Lung (tissue), 11 donors: ENCODE measurements at regions not wholly inside any gene's neighbourhood (a gene's known extent, or its start where the extent isn't known, plus 50 kb on each side); places are given as distances from the start of the nearest gene placed in this dataset.

Experiments
- ATAC-seq: fragments of 200-7000 bp; cut with Tn5 transposase; one replicate; pipeline ENCODE4 v1.9.1; 2020; ENCODE audit warnings: moderate number of reproducible peaks; ENCODE audit not compliant: insufficient read depth, low FRiP score
- DNase-seq, 3 donors: peaks; one replicate each; pipeline ENCODE4 v3.0.0-alpha.2; 2013 to 2017
- H3K27ac ChIP-seq, 2 donors: one replicate each; pipeline ENCODE4 v1.5.1; 2013; ENCODE audit warnings: mild to moderate bottlenecking in 2 of 2, moderate library complexity in 2 of 2, control low read depth in 1 of 2, inconsistent platforms in 1 of 2, low read depth in 1 of 2, low read length in 1 of 2
- H3K27me3 ChIP-seq, 3 donors: one replicate each; pipeline ENCODE4 v1.5.1; 2013; ENCODE audit warnings: low read length in 2 of 3; ENCODE audit not compliant: control insufficient read depth in 3 of 3, insufficient read depth in 3 of 3
- H3K36me3 ChIP-seq, 4 donors: one replicate each; pipeline ENCODE4 v1.5.1; 2013; ENCODE audit warnings: low read length in 4 of 4, mild to moderate bottlenecking in 1 of 4, moderate library complexity in 1 of 4; ENCODE audit not compliant: control insufficient read depth in 4 of 4, insufficient read depth in 4 of 4
- H3K4me1 ChIP-seq, 5 donors: one replicate each; pipeline ENCODE4 v1.5.1; 2013; ENCODE audit warnings: low read length in 5 of 5, mild to moderate bottlenecking in 2 of 5, moderate library complexity in 1 of 5; ENCODE audit not compliant: control insufficient read depth in 5 of 5, insufficient read depth in 5 of 5
- H3K4me3 ChIP-seq: one replicate; pipeline ENCODE4 v1.5.1; 2013; ENCODE audit warnings: mild to moderate bottlenecking, control low read depth, moderate library complexity
- H3K9ac ChIP-seq, 2 donors: one replicate each; pipeline ENCODE4 v1.5.1; 2013; ENCODE audit warnings: low read length in 2 of 2, control low read depth in 1 of 2; ENCODE audit not compliant: insufficient read depth in 1 of 2
- H3K9me3 ChIP-seq, 4 donors: one replicate each; pipeline ENCODE4 v1.5.1; 2013; ENCODE audit warnings: low read length in 3 of 4, mild to moderate bottlenecking in 1 of 4, moderate library complexity in 1 of 4; ENCODE audit not compliant: control insufficient read depth in 4 of 4, insufficient read depth in 3 of 4
- CTCF ChIP-seq: IDR thresholded peaks from 2 replicates; pipeline ENCODE4 v1.5.1; 2012; ENCODE audit warnings: mild to moderate bottlenecking; ENCODE audit errors: control extremely low read depth, extremely low read depth
- WGBS, 2 donors: extraction: QIAGEN DNeasy Blood & Tissue Kit; methylation state at CpG; one replicate each; pipeline ENCODE4 v1.1.7; 2013; 5-methylcytosine and 5-hydroxymethylcytosine counted together
- donor health status: control.
- donor health status: control.
- donor health status: Bipolar disorder and iron deficiency.
- donor health status: healthy.
- donor health status: DM: yes; HTN: yes; CAD: no.

- no peak overlapping the region for H3K27ac ChIP-seq
- ATAC-seq (no peak), DNase-seq (peak in 1 of 3 donors; percentile 45)
- H3K36me3 ChIP-seq: no peaks in the 10 kb centered on the region
- no peaks in the 10 kb centered on the region for H3K27me3 ChIP-seq
- H3K4me3 ChIP-seq: no peak overlapping the region
- no peak for TF ChIP-seq CTCF
- no peaks in the 10 kb centered on the region for H3K9me3 ChIP-seq
- H3K9ac ChIP-seq: no peak overlapping the region
- H3K4me1 ChIP-seq: no peaks in the 10 kb centered on the region
- 89% methylated on average over 5 of the region's 5 CpGs for WGBS, 2 donors
Measured at GRCh38 chr4:10753336-10753735, 68.8 kb upstream of the CLNK start.

- ATAC-seq: no peak
Measured at GRCh38 chr4:10750714-10751113, 66.1 kb upstream of the CLNK start.

GRCh38 chr4:10747186-10747585 is 62.6 kb upstream of the CLNK start:
- H3K27me3 ChIP-seq: no peaks in the 10 kb centered on the region
- H3K9me3 ChIP-seq: no peaks in the 10 kb centered on the region
- no peak overlapping the region for H3K27ac ChIP-seq
- H3K36me3 ChIP-seq: no peaks in the 10 kb centered on the region
- ATAC-seq (no peak), DNase-seq (no peak)
- WGBS, 2 donors: 80 to 84% methylated on average over 5 of the region's 5 CpGs
- H3K9ac ChIP-seq: no peak overlapping the region
- no peak overlapping the region for H3K4me3 ChIP-seq
- H3K4me1 ChIP-seq: peaks cover 0 to 3% (median 0%) of the 10 kb centered on the region in 5 donors
- TF ChIP-seq CTCF: no peak

More at GRCh38 chr4:10750714-10751113, 66.1 kb upstream of the CLNK start:
- Histone ChIP-seq H3K27me3 (no peaks in the 10 kb centered on the region), H3K4me3 (no peak overlapping the region), H3K36me3 (no peaks in the 10 kb centered on the region), H3K9me3 (no peaks in the 10 kb centered on the region), H3K9ac (no peak overlapping the region), H3K27ac (no peak overlapping the region), H3K4me1 (peaks cover 0 to 3% (median 0%) of the 10 kb centered on the region in 5 donors)
- WGBS, 2 donors: 71 to 73% methylated on average over 5 of the region's 5 CpGs
- DNase-seq: peak in 1 of 3 donors; percentile 49
- no peak for TF ChIP-seq CTCF
